ENCODE measurements at regions not wholly inside any gene's neighbourhood (a gene's known extent, or its start where the extent isn't known, plus 50 kb on each side); places are given as distances from the start of the nearest gene placed in this dataset.

- Mint-ChIP-seq H3K27me3 (no peaks in the 10 kb centered on the region), H3K4me3 (no peak overlapping the region), H3K27ac (peak overlapping the region; percentile 77), H3K4me1 (peaks cover 64% of the 10 kb centered on the region), H3K9me3 (peaks cover 11% of the 10 kb centered on the region), H3K36me3 (peaks cover 13% of the 10 kb centered on the region)
Measured at GRCh38 chr12:31876568-31877424, 82.4 kb upstream of the RESF1 start.

- Mint-ChIP-seq H3K4me3 (peak overlapping the region; percentile 55), H3K9me3 (peaks cover 11% of the 10 kb centered on the region), H3K27ac (peak overlapping the region; percentile 98), H3K27me3 (no peaks in the 10 kb centered on the region), H3K36me3 (peaks cover 13% of the 10 kb centered on the region), H3K4me1 (peaks cover 67% of the 10 kb centered on the region)
Measured at GRCh38 chr12:31875609-31875964, 83.6 kb upstream of the RESF1 start.

- Mint-ChIP-seq H3K9me3 (peaks cover 11% of the 10 kb centered on the region), H3K4me1 (peaks cover 62% of the 10 kb centered on the region), H3K27ac (peak overlapping the region; percentile 98), H3K27me3 (no peaks in the 10 kb centered on the region), H3K4me3 (peak overlapping the region; percentile 55), H3K36me3 (peaks cover 13% of the 10 kb centered on the region)
Measured at GRCh38 chr12:31874961-31875608, 84.1 kb upstream of the RESF1 start.

GRCh38 chr12:31872831-31873604, 86.2 kb upstream of the RESF1 start:
- H3K9me3 Mint-ChIP-seq: peaks cover 11% of the 10 kb centered on the region
- H3K36me3 Mint-ChIP-seq: peaks cover 6% of the 10 kb centered on the region
- H3K4me3 Mint-ChIP-seq: no peak overlapping the region
- H3K27ac Mint-ChIP-seq: peak overlapping the region; percentile 77
- H3K4me1 Mint-ChIP-seq: peaks cover 48% of the 10 kb centered on the region
- H3K27me3 Mint-ChIP-seq: no peaks in the 10 kb centered on the region

- Mint-ChIP-seq H3K27ac (no peak overlapping the region), H3K36me3 (peaks cover 6% of the 10 kb centered on the region), H3K9me3 (peaks cover 11% of the 10 kb centered on the region), H3K27me3 (no peaks in the 10 kb centered on the region), H3K4me1 (peaks cover 27% of the 10 kb centered on the region), H3K4me3 (no peak overlapping the region)
Measured at GRCh38 chr12:31869972-31870371, 89.2 kb upstream of the RESF1 start.

- H3K9me3 Mint-ChIP-seq: peaks cover 6% of the 10 kb centered on the region
- H3K36me3 Mint-ChIP-seq: peaks cover 3% of the 10 kb centered on the region
- H3K4me3 Mint-ChIP-seq: no peak overlapping the region
- no peak overlapping the region for H3K27ac Mint-ChIP-seq
- no peaks in the 10 kb centered on the region for H3K27me3 Mint-ChIP-seq
- H3K4me1 Mint-ChIP-seq: peaks cover 20% of the 10 kb centered on the region
Measured at GRCh38 chr12:31868965-31869364, 90.2 kb upstream of the RESF1 start.

GRCh38 chr12:31867292-31867691, 91.9 kb upstream of the RESF1 start:
- Mint-ChIP-seq H3K27ac (peak overlapping the region; percentile 23), H3K4me3 (no peak overlapping the region), H3K36me3 (no peaks in the 10 kb centered on the region), H3K27me3 (no peaks in the 10 kb centered on the region), H3K9me3 (peaks cover 2% of the 10 kb centered on the region), H3K4me1 (peaks cover 14% of the 10 kb centered on the region)

GRCh38 chr12:31866523-31866922, 92.7 kb upstream of the RESF1 start:
- H3K36me3 Mint-ChIP-seq: no peaks in the 10 kb centered on the region
- no peak overlapping the region for H3K4me3 Mint-ChIP-seq
- peaks cover 16% of the 10 kb centered on the region for H3K4me1 Mint-ChIP-seq
- no peaks in the 10 kb centered on the region for H3K9me3 Mint-ChIP-seq
- no peaks in the 10 kb centered on the region for H3K27me3 Mint-ChIP-seq
- H3K27ac Mint-ChIP-seq: no peak overlapping the region

GRCh38 chr12:31865023-31865422, 94.2 kb upstream of the RESF1 start:
- Mint-ChIP-seq H3K36me3 (no peaks in the 10 kb centered on the region), H3K4me1 (peaks cover 24% of the 10 kb centered on the region), H3K9me3 (no peaks in the 10 kb centered on the region), H3K27me3 (no peaks in the 10 kb centered on the region), H3K4me3 (no peak overlapping the region), H3K27ac (no peak overlapping the region)

GRCh38 chr12:31861360-31861759, 97.9 kb upstream of the RESF1 start:
- no peak overlapping the region for H3K4me3 Mint-ChIP-seq
- peak overlapping the region; percentile 62 for H3K27ac Mint-ChIP-seq
- peaks cover 34% of the 10 kb centered on the region for H3K4me1 Mint-ChIP-seq
- no peaks in the 10 kb centered on the region for H3K27me3 Mint-ChIP-seq
- no peaks in the 10 kb centered on the region for H3K9me3 Mint-ChIP-seq
- no peaks in the 10 kb centered on the region for H3K36me3 Mint-ChIP-seq

- Mint-ChIP-seq H3K4me3 (no peak overlapping the region), H3K27me3 (no peaks in the 10 kb centered on the region), H3K9me3 (no peaks in the 10 kb centered on the region)
Measured at GRCh38 chr12:31860401-31860800, 98.8 kb upstream of the RESF1 start.

GRCh38 chr12:31859232-31859977, 99.8 kb upstream of the RESF1 start:
- H3K4me1 Mint-ChIP-seq: peaks cover 34% of the 10 kb centered on the region
- H3K4me3 Mint-ChIP-seq: no peak overlapping the region
- peaks cover 3% of the 10 kb centered on the region for H3K36me3 Mint-ChIP-seq
- H3K9me3 Mint-ChIP-seq: no peaks in the 10 kb centered on the region
- H3K27me3 Mint-ChIP-seq: no peaks in the 10 kb centered on the region
- peak overlapping the region; percentile 46 for H3K27ac Mint-ChIP-seq

More at GRCh38 chr12:31860401-31860800, 98.8 kb upstream of the RESF1 start:
- H3K27ac Mint-ChIP-seq: no peak overlapping the region
- peaks cover 34% of the 10 kb centered on the region for H3K4me1 Mint-ChIP-seq
- peaks cover under 1% of the 10 kb centered on the region for H3K36me3 Mint-ChIP-seq

GRCh38 chr12:31855427-31855826, 103.8 kb upstream of the RESF1 start:
- Mint-ChIP-seq H3K4me1 (peaks cover 31% of the 10 kb centered on the region), H3K27ac (no peak overlapping the region), H3K36me3 (peaks cover 6% of the 10 kb centered on the region), H3K9me3 (peaks cover 20% of the 10 kb centered on the region), H3K4me3 (no peak overlapping the region), H3K27me3 (no peaks in the 10 kb centered on the region)

- H3K9me3 Mint-ChIP-seq: peaks cover 20% of the 10 kb centered on the region
- peaks cover 6% of the 10 kb centered on the region for H3K36me3 Mint-ChIP-seq
- H3K4me1 Mint-ChIP-seq: peaks cover 17% of the 10 kb centered on the region
- peak overlapping the region; percentile 7 for H3K27ac Mint-ChIP-seq
- H3K4me3 Mint-ChIP-seq: no peak overlapping the region
- H3K27me3 Mint-ChIP-seq: no peaks in the 10 kb centered on the region
Measured at GRCh38 chr12:31853977-31854376, 105.2 kb upstream of the RESF1 start.

- Mint-ChIP-seq H3K4me1 (peaks cover 17% of the 10 kb centered on the region), H3K4me3 (no peak overlapping the region), H3K27me3 (no peaks in the 10 kb centered on the region), H3K27ac (no peak overlapping the region), H3K9me3 (peaks cover 20% of the 10 kb centered on the region), H3K36me3 (peaks cover 6% of the 10 kb centered on the region)
Measured at GRCh38 chr12:31853520-31853919, 105.7 kb upstream of the RESF1 start.

All from activated naive CD4-positive, alpha-beta T cell treated with anti-CD3 and anti-CD28 coated beads, Interleukin-2, amount 50 U/mL, for 24 hours (primary cell).